Stomach smooth muscle (tissue), 2 donors: ENCODE measurements at regions not wholly inside any gene's neighbourhood (a gene's known extent, or its start where the extent isn't known, plus 50 kb on each side); places are given as distances from the start of the nearest gene placed in this dataset.
"Not testable (repeated sequence)": the region's sequence is repeated elsewhere in the genome, so short reads cannot be mapped to it uniquely, and the experiment has no call there.

Source experiments
- H3K27ac ChIP-seq: one replicate; pipeline ENCODE4 v1.7.0; 2013; ENCODE audit warnings: mild to moderate bottlenecking, low read length, inconsistent platforms
- H3K27me3 ChIP-seq, 2 donors: one replicate each; pipeline ENCODE4 v1.7.0; 2013; ENCODE audit warnings: low read length in 2 of 2; ENCODE audit not compliant: insufficient read depth in 2 of 2, control insufficient read depth in 1 of 2
- H3K36me3 ChIP-seq, 2 donors: one replicate each; pipeline ENCODE4 v1.7.0; 2013; ENCODE audit warnings: low read length in 2 of 2; ENCODE audit not compliant: control insufficient read depth in 2 of 2, insufficient read depth in 2 of 2
- H3K4me1 ChIP-seq: one replicate; pipeline ENCODE4 v1.7.0; 2013; ENCODE audit warnings: low read length; ENCODE audit not compliant: control insufficient read depth, insufficient read depth
- H3K4me3 ChIP-seq, 2 donors: one replicate each; pipeline ENCODE4 v1.7.0; 2013; ENCODE audit warnings: low read length in 2 of 2
- H3K9ac ChIP-seq, 2 donors: one replicate each; pipeline ENCODE4 v1.7.0; 2013; ENCODE audit warnings: low read length in 2 of 2, mild to moderate bottlenecking in 1 of 2
- H3K9me3 ChIP-seq, 2 donors: one replicate each; pipeline ENCODE4 v1.7.0; 2013; ENCODE audit warnings: low read length in 2 of 2; ENCODE audit not compliant: control insufficient read depth in 2 of 2
- donor health status: healthy.
- donor health status: Pancreatic carcinoma.

GRCh38 chr2:111470924-111471323 is 350.2 kb downstream of the BCL2L11 start:
- H3K4me3 ChIP-seq, H3K36me3 ChIP-seq, H3K4me1 ChIP-seq, H3K27me3 ChIP-seq, H3K9me3 ChIP-seq, H3K9ac ChIP-seq, H3K27ac ChIP-seq: not testable (repeated sequence)

GRCh38 chr2:111471791-111472530 is 351.2 kb downstream of the BCL2L11 start:
- H3K4me3 ChIP-seq, H3K9ac ChIP-seq, H3K27me3 ChIP-seq, H3K9me3 ChIP-seq, H3K27ac ChIP-seq, H3K4me1 ChIP-seq, H3K36me3 ChIP-seq: not testable (repeated sequence)

- not testable (repeated sequence) for H3K27ac ChIP-seq, H3K36me3 ChIP-seq
Observed at GRCh38 chr2:111472844-111473403, 352.2 kb downstream of the BCL2L11 start.

GRCh38 chr2:111473522-111473921 is 352.8 kb downstream of the BCL2L11 start:
- not testable (repeated sequence) for H3K9ac ChIP-seq, H3K9me3 ChIP-seq, H3K4me1 ChIP-seq, H3K27ac ChIP-seq, H3K36me3 ChIP-seq, H3K27me3 ChIP-seq, H3K4me3 ChIP-seq

More at GRCh38 chr2:111472844-111473403, 352.2 kb downstream of the BCL2L11 start:
- H3K9ac ChIP-seq, H3K27me3 ChIP-seq, H3K9me3 ChIP-seq, H3K4me1 ChIP-seq, H3K4me3 ChIP-seq: not testable (repeated sequence)

- H3K36me3 ChIP-seq, H3K4me1 ChIP-seq, H3K27ac ChIP-seq, H3K9ac ChIP-seq, H3K9me3 ChIP-seq, H3K4me3 ChIP-seq, H3K27me3 ChIP-seq: not testable (repeated sequence)
Observed at GRCh38 chr2:111474198-111474705, 353.5 kb downstream of the BCL2L11 start.

GRCh38 chr2:111478335-111478734 is 357.6 kb downstream of the BCL2L11 start:
- not testable (repeated sequence) for H3K9ac ChIP-seq, H3K4me3 ChIP-seq, H3K9me3 ChIP-seq, H3K4me1 ChIP-seq, H3K27ac ChIP-seq, H3K27me3 ChIP-seq, H3K36me3 ChIP-seq

GRCh38 chr2:111478871-111479318 is 358.2 kb downstream of the BCL2L11 start:
- H3K4me3 ChIP-seq, H3K36me3 ChIP-seq, H3K9ac ChIP-seq, H3K27ac ChIP-seq, H3K4me1 ChIP-seq, H3K27me3 ChIP-seq, H3K9me3 ChIP-seq: not testable (repeated sequence)

GRCh38 chr2:111480016-111480625 is 359.4 kb downstream of the BCL2L11 start:
- H3K27me3 ChIP-seq, H3K36me3 ChIP-seq, H3K9me3 ChIP-seq, H3K9ac ChIP-seq, H3K27ac ChIP-seq, H3K4me1 ChIP-seq, H3K4me3 ChIP-seq: not testable (repeated sequence)

GRCh38 chr2:111480633-111481032 is 359.9 kb downstream of the BCL2L11 start:
- not testable (repeated sequence) for H3K9me3 ChIP-seq, H3K9ac ChIP-seq, H3K36me3 ChIP-seq, H3K27me3 ChIP-seq, H3K4me1 ChIP-seq, H3K4me3 ChIP-seq, H3K27ac ChIP-seq

GRCh38 chr2:111481219-111481618 is 360.5 kb downstream of the BCL2L11 start:
- not testable (repeated sequence) for H3K4me3 ChIP-seq, H3K9me3 ChIP-seq, H3K4me1 ChIP-seq, H3K9ac ChIP-seq, H3K27me3 ChIP-seq, H3K36me3 ChIP-seq, H3K27ac ChIP-seq
